KOPT-K1 (cell line): ENCODE measurements at regions not wholly inside any gene's neighbourhood (a gene's known extent, or its start where the extent isn't known, plus 50 kb on each side); places are given as distances from the start of the nearest gene placed in this dataset.
"Not testable (repeated sequence)": the region's sequence is repeated elsewhere in the genome, so short reads cannot be mapped to it uniquely, and the experiment has no call there.

Experiments
- H3K27ac ChIP-seq: fragments of 200-600 bp; sonication (generic); 2 replicates; pipeline ENCODE4 v1.5.1; 2016; ENCODE audit warnings: antibody characterized with exemption, mild to moderate bottlenecking, low read depth, low read length; ENCODE audit not compliant: poor library complexity, severe bottlenecking
- H3K36me3 ChIP-seq: fragments of 200-600 bp; sonication (generic); 2 replicates; pipeline ENCODE4 v1.5.1; 2017; ENCODE audit warnings: antibody characterized with exemption, mild to moderate bottlenecking, low read length, moderate library complexity; ENCODE audit not compliant: insufficient read depth
- H3K9me3 ChIP-seq: fragments of 200-600 bp; sonication (generic); 2 replicates; pipeline ENCODE4 v1.5.1; 2017; ENCODE audit warnings: antibody characterized with exemption, low read length, mild to moderate bottlenecking; ENCODE audit not compliant: insufficient read depth, poor library complexity, severe bottlenecking

DNA sequence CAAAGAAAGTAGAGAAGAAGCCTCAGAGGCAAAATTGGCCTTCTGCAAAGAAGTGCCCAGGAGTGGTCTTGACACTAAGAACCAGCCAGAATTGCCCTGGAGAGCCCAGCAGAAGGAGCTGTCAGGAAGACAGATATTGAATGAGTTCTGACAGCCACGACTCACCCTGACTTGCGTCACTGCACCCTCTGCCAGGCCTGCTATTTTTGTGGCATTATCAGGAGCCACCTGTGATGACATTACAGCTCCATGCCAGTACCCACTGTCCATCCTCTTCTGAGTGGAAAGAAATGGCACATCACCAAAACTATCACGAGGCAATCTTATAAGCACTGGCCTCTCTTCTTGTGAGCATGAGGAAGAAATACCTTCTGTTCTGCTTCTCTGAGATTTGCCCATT, 67.7 kb downstream of the SMIM20 start:
- Histone ChIP-seq H3K27ac (no peak overlapping the region), H3K9me3 (no peaks in the 10 kb centered on the region), H3K36me3 (no peaks in the 10 kb centered on the region)

DNA sequence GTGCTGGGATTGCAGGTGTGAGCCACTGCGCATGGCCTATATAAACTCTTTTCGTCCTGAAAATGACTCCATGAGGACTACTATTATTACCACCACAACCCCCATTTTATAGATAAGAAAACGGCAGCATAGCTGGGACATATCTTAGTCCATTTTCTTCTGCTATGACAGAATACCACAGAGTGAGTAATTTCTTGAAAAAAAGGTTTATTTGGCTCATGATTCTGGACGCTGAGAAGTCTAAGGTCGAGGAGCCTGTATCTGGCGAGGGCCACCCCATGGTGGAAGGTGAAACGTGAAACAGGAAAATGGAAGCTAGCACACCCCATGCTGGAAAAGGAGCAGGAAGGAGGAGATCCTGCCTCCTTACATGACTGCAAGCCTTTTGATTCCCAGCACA, 68.9 kb downstream of the SMIM20 start:
- Histone ChIP-seq H3K27ac (no peak overlapping the region), H3K9me3 (no peaks in the 10 kb centered on the region)

DNA sequence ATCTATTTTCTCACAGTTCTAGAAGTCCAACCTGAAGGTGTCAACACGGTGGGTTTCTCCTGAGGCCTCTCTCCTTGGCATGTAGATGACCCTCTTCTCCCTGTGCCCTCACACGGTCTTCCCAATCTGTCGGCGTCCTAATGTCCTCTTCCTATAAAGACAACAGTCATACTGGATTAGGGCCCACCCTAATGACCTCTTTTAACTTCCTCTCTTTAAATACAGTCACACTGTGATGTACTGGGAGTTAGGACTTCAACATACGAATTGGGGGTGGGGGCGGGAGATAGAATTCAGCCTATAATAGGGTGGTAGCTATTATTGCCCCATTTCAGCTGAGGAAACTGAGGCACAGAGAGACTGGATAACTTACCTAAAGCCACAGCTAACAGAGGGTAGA, 70.2 kb downstream of the SMIM20 start:
- Histone ChIP-seq H3K36me3 (no peaks in the 10 kb centered on the region), H3K27ac (no peak overlapping the region)

More for the DNA sequence above, 68.9 kb downstream of the SMIM20 start:
- H3K36me3 ChIP-seq, result no peaks in the 10 kb centered on the region

DNA sequence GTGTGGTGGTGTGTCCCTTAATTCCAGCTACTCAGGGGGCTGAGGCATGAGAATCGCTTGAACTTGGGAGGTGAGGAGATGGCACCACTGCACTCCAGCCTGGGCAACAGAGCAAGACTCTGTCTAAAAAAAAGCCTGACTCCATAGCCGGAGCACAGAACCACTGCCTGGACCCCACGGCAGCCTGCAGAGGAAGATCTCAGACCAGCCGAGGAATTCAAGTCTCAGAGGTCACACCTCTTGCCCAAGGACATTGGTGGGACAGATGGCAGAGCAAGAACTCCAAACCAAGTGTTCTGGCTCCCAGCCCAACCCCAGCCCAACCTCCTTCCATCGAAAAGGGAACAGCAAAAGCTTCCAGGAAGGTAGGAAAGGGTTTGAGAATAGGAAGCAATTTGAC, 70.8 kb downstream of the SMIM20 start:
- Histone ChIP-seq H3K27ac (no peak overlapping the region), H3K36me3 (no peaks in the 10 kb centered on the region), H3K9me3 (no peaks in the 10 kb centered on the region)

More for the DNA sequence above, 70.2 kb downstream of the SMIM20 start:
- H3K9me3 ChIP-seq, result no peaks in the 10 kb centered on the region

DNA sequence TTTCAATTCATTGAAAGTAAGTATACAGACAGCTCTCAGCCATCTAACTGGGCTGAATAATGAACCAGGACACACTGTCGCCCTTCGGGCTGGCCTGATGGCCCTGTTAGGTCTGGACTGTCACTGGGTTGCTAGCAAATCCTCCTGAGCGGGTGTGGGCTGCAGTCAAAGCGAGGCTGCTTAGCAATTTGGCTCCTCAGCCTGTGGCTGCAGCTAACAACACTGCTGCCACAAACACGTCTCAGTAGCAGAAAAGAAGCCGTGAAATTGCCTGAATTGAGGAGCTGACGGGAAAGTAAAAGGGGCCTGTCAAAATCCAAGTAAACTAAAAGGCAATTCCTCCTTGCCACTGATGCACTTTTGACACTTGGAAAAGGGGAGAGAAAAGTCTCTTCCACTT, 72.8 kb downstream of the SMIM20 start:
- Histone ChIP-seq H3K9me3 (no peaks in the 10 kb centered on the region), H3K36me3 (no peaks in the 10 kb centered on the region), H3K27ac (no peak overlapping the region)

DNA sequence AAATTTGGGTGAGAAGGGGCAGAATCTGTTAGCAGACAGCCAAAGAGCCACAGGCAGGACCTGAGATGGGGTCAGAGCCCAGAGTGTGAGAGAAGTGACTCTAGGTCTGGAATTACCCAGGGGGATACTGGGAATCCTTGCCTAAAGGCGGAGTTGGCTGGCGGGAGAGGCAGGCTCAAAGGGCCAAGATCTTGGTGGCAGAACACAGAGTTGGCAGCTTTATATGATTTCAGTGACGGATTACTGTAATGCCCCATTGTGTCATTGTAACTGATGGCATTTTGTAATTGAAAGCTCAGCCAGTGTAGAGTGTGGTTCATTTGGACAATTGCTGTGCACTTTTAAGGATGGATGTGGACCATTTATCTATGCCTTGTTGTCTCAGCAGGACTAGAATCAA, 77.3 kb downstream of the SMIM20 start:
- H3K36me3 ChIP-seq, result no peaks in the 10 kb centered on the region
- no peaks in the 10 kb centered on the region for H3K9me3 ChIP-seq
- H3K27ac ChIP-seq, result no peak overlapping the region

DNA sequence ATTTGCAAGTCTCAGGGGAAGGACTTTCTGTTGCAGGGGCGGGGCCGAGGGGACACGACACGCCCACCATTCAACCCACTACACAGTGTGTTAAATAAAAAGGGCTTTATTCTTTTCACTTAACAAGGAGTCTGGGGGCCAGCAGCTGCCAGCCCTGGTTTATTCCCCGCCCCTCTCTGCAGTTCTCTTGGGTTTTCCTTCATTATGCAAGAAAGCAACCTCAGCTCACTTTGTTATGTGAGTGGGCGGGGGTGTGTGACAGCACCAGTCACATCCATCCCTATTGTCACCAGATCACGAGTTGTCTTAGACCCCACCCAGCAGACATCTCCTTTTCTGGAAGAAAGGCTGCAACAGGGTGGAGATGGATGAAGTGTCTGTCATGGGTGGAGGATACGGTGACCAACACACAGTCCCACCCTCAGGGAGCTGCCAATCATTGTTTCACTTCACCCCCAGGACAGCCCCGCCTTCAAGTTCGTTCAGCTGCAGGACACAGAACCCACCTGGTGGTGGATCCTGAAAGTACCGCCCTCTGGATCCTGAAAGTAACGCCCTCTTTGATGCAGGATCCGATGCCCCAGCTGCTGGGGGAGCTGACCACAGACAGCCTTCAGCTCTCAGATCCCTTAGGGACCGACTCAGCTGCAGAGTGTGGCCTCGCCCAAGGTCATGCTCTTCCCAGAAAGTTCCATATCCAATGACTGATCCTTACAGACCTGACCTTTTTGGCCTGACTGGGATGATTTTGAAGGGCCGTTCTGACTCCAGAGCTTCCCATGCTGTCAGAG, 79.6 kb downstream of the SMIM20 start:
- Histone ChIP-seq H3K36me3 (no peaks in the 10 kb centered on the region), H3K9me3 (no peaks in the 10 kb centered on the region), H3K27ac (no peak overlapping the region)

DNA sequence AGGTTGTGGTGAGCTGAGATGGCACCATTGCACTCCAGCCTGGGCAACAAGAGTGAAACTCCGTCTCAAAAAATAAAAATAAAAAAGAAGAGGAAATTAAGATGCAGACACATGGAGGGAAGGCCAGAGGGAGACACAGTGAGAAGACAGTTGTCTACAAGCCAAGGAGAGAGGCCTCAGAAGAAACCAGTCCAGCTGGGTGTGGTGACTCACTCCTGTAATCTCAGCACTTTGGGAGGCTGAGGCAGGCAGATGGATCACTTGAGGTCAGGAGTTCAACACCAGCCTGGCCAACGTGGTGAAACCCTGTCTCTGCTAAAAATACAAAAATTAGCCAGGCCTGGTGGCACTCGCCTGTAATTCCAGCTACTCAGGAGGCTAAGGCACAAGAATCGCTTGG, 80.6 kb downstream of the SMIM20 start:
- not testable (repeated sequence) for H3K36me3 ChIP-seq, H3K27ac ChIP-seq, H3K9me3 ChIP-seq

DNA sequence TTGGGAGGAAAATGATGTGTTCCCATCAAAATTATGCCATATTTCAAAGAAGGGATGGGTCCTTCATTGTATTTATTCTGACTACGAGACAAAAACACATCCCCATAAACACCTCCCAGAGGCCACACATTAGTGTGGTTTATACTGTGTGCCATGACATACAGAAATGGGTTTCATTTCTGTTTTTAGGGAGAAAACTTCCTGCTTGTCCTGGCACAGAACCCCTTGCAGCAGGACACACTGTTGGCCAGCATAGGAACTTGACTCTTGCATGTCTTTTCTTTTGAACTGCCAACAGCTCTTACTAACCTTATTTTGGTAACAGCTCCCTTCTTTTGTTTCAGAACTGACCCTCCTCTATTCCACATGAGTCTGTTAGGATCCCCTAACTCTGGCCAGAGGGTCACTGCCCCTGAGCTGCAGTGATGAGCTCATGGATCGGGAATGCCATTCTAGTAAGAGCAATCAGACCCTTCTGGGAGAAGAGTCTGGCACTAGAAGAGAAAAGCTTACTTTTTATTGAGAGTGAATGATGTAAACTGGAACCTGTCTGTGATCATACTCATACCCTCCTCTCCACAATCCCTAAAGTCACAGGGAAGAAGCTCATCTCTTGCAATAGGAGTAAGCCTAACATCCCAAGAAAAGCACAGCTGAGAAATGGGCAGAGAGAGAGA, 86.4 kb downstream of the SMIM20 start:
- H3K36me3 ChIP-seq, result no peaks in the 10 kb centered on the region
- H3K27ac ChIP-seq, result no peak overlapping the region
- H3K9me3 ChIP-seq, result no peaks in the 10 kb centered on the region

DNA sequence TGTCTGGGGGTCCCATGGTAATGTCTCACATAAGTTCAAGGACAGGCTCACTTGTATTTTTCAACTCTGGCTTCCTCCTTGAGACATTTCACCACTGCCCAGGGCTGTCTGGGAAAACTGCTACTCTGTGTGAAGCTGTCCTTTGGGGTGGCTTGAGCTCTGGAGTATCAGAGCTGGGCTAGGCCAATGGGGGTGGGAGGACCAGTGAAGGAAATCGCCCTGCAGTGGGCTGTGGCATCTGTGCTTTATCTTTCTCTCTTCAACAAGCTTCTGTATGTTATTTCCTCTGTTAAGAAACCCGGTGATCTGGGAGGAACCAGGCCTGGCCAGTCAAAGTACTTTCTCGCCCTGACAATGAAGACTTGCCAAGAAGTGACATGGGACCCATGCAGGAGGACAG, 87.4 kb downstream of the SMIM20 start:
- Histone ChIP-seq H3K27ac (no peak overlapping the region), H3K36me3 (no peaks in the 10 kb centered on the region), H3K9me3 (no peaks in the 10 kb centered on the region)

DNA sequence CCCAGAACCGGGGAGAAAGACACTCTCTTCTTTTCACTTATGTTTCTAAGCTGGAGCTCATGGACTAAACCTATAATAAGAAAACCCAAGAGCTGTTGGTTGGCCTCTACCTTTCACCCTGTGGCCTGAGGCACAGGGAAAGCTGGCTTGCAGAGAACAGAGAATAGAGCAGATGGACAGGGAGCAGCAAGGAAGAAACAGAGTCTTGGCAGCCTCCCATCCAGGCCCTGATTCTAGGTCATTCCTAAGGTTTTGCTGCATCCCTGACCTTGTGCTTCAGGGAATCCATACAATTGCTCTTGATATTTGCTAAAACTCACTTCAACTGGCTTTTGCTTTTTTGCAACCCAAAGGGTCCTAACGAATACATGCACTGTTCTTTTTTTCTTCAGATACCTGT, 87.8 kb downstream of the SMIM20 start:
- H3K9me3 ChIP-seq, result no peaks in the 10 kb centered on the region
- no peaks in the 10 kb centered on the region for H3K36me3 ChIP-seq
- no peak overlapping the region for H3K27ac ChIP-seq

DNA sequence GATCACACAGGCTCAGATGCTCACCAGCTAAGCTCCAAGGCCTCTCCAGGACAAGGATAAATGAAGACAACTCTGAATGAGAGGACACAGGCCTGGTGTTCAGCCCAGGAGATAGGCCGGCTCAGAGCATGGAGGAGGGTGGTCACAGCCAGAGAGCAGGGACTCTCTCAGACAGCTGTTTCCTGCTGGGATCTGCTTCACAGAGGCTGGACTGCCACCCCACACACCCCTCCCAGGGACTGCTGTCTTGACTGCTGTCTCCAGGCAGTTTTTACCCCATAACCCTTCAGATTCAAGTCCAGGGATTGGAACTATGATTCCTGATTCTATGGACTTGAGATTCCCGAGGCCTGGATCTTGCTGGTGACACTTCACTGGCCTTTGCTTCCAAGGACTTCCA, 89.0 kb downstream of the SMIM20 start:
- H3K9me3 ChIP-seq, result no peaks in the 10 kb centered on the region
- H3K27ac ChIP-seq, result no peak overlapping the region

DNA sequence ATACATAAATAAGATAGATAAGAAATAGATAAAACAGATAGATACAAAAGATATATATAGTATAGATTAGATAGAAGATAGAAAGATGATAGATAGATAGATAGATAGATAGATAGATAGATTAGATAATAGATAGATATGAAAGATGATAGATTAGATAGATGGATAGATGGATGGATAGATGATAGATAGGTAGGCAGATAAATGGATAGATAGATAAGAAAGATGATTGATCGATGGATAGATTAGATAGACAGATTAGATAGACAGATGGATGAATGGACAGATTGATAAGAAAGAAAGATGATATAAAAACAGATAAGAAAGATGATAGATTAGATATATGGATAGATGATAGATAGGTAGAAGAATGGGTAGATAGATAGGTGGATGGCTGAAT, 90.3 kb downstream of the SMIM20 start:
- no peaks in the 10 kb centered on the region for H3K36me3 ChIP-seq
- H3K27ac ChIP-seq, result no peak overlapping the region
- H3K9me3 ChIP-seq, result peaks cover 6% of the 10 kb centered on the region

More for the DNA sequence above, 89.0 kb downstream of the SMIM20 start:
- H3K36me3 ChIP-seq, result no peaks in the 10 kb centered on the region

DNA sequence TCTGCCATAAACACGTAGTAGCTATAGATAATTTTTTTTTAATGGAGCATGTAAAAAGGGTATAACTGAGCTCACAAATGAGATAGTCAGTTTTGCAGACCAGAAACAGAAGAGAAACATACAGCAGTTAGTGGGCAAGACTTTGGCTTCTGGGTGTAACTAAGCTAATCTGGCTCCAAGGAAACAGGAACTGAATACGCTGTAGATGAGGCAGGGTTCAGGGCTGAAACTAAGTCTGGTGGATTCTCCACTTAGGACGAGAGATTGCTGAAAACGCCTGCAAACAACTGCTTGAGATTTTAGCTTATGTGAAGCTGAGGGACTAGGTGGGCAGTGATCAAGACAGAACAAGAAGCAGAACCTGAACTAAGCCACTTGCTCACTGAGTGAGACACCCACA, 91.7 kb downstream of the SMIM20 start:
- Histone ChIP-seq H3K36me3 (no peaks in the 10 kb centered on the region), H3K27ac (no peak overlapping the region), H3K9me3 (peaks cover 6% of the 10 kb centered on the region)

DNA sequence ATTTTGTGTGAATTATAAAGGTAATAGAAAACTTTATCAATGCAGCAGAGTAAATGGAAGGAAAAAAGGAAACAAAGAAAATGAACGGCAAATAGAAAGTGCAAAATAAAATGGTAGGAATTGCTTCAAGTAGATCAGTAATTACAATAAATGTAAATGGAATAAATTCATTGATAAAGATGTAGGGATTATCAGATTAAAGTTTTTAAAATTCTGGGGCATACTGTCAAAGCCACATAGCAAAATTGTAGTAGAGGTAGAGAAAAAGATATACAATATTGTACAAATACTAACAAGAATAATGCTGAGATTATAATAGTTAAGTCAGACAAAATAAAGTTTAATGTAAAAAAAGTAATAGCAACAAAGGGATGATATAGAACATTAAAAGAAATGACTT, 94.7 kb downstream of the SMIM20 start:
- H3K27ac ChIP-seq, result no peak overlapping the region

DNA sequence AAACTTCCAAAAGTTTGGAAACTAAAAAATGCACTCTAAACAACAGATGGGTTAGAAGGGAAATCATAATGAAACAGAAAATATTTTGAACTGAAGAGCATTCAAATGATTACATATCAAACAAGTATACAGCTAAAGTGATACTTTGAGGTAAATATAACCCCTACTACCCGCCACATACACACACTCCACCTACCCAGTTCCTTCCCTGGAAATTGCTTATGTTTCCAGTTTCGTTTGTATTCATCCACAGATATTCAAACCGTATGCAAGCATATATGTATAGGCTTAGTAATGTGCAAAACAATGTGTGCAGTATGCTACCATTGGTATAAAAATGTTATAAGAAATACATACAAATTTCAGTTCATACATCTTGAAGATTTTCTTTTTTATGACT, 95.5 kb downstream of the SMIM20 start:
- Histone ChIP-seq H3K27ac (no peak overlapping the region), H3K9me3 (peaks cover 6% of the 10 kb centered on the region), H3K36me3 (no peaks in the 10 kb centered on the region)

More for the DNA sequence above, 94.7 kb downstream of the SMIM20 start:
- Histone ChIP-seq H3K36me3 (no peaks in the 10 kb centered on the region), H3K9me3 (peaks cover 6% of the 10 kb centered on the region)
